DND-41 (cell line): ENCODE measurements at regions not wholly inside any gene's neighbourhood (a gene's known extent, or its start where the extent isn't known, plus 50 kb on each side); places are given as distances from the start of the nearest gene placed in this dataset.

Experiments used
- CTCF ChIP-seq: IDR thresholded peaks from 2 replicates; pipeline ENCODE4 v1.5.1; 2012; ENCODE audit warnings: borderline replicate concordance, low read length, moderate library complexity, mild to moderate bottlenecking; ENCODE audit not compliant: poor library complexity, severe bottlenecking; ENCODE audit errors: extremely low read depth
- EZH2 ChIP-seq: IDR thresholded peaks from 3 replicates; pipeline ENCODE4 v1.6.1; 2012; ENCODE audit warnings: borderline replicate concordance, low read depth, mild to moderate bottlenecking, moderate library complexity, low read length, inconsistent platforms; ENCODE audit not compliant: severe bottlenecking

GRCh38 chr7:123270570-123270969, 70.8 kb upstream of the SLC13A1 start:
- TF ChIP-seq EZH2 (no peak), CTCF (no peak)
